ENCODE measurements at regions not wholly inside any gene's neighbourhood (a gene's known extent, or its start where the extent isn't known, plus 50 kb on each side); places are given as distances from the start of the nearest gene placed in this dataset.
"Not testable (repeated sequence)": the region's sequence is repeated elsewhere in the genome, so short reads cannot be mapped to it uniquely, and the experiment has no call there.

DNA sequence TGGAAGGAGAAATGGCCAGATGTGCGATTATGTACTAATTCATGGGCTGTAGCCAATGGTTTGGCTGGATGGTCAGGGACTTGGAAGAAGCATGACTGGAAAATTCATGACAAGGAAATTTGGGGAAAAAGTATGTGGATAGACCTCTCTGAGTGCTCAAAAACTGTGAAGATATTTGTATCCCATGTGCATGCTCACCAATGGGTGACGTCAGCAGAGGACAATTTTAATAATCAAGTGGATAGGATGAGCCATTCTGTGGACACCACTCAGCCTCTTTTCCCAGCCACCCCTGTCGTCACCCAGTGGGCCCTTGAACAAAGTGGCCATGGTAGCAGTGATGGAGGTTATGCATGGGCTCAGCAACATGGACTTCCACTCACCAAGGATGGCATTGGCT lies 490.9 kb upstream of the CBLB start (continued):
- no peak for TF ChIP-seq EZH2phosphoT487 (IDR thresholded peaks at IDR 0.05; ENCODE audit: unreplicated experiment)
- no peak for TF ChIP-seq JUNB (IDR thresholded peaks at IDR 0.05; ENCODE audit: unreplicated experiment)
- no peak for TF ChIP-seq ZNF114 (CRISPR knock-in tag; IDR thresholded peaks at IDR 0.05)

DNA sequence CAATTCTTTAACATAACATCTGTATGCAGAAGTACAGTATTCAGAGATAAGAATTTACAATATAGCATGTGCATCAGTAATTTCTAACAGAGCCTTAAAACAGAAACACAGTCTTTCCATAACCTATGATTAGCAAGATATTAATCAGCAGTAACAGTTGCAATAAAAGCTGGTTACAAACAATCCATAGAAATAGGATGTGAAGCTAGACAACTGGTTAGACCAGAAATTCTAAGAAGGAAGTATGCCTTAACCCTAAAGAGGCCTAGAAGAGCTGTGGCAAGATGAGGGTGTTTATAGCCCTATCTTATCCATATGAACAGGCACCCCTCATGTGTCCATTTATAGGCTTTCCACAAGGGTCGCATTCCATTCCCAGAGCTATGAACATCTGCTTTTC lies 492.1 kb upstream of the CBLB start:
- DNase-seq (ENCODE audit: low spot score); H3K4me3 Mint-ChIP-seq; H3K27ac ChIP-seq (ENCODE audit: low read depth); H3K4me3 ChIP-seq; H4K20me1 ChIP-seq (replicated peaks; ENCODE audit: insufficient read depth); H3F3A ChIP-seq (replicated peaks; ENCODE audit: low read depth); H3K4me1 Mint-ChIP-seq; H3K36me3 ChIP-seq (ENCODE audit: insufficient read depth); ATAC-seq; H3K9me2 ChIP-seq (ENCODE audit: insufficient read depth); H3K27me3 Mint-ChIP-seq (ENCODE audit: insufficient read depth, low read depth, poor library complexity); H3K9me3 Mint-ChIP-seq; H3K27ac Mint-ChIP-seq; H2AFZ ChIP-seq; H3K79me2 ChIP-seq (replicated peaks; ENCODE audit: insufficient read depth); H3K4me1 ChIP-seq (ENCODE audit: insufficient read depth); H3K36me3 Mint-ChIP-seq (ENCODE audit: low read depth); H3K4me2 ChIP-seq; H3K27me3 ChIP-seq (ENCODE audit: insufficient read depth): not testable (repeated sequence)

DNA sequence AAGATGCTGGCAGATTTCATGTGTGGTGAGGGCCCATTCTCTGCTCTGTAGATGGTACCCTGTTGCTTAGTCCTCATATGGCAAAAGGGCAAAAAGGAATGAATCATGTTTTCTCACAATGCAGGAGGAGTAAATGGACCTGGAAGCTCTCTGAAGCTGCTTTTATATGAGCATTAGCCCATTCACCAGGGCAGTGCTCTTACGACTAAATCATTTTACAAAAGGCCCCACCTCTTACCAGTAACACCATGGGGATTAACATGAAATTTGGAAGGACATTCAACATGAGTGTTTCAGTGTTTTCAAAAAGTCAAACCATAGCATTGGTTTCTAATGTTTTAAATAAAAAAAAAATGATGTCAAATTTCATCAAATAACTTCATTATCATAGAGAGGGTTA lies 495.7 kb upstream of the CBLB start:
- H3K36me3 Mint-ChIP-seq (ENCODE audit: low read depth), result peaks cover 8% of the 10 kb centered on the region; the same call in 2 of the 3 replicates
- ATAC-seq, result no peak
- no peaks in the 10 kb centered on the region for H3K4me1 ChIP-seq (ENCODE audit: insufficient read depth)

More for the DNA sequence above, 495.7 kb upstream of the CBLB start:
- Histone ChIP-seq H3K79me2 (replicated peaks; ENCODE audit: insufficient read depth) (no peaks in the 10 kb centered on the region), H3K36me3 (ENCODE audit: insufficient read depth) (no peaks in the 10 kb centered on the region), H3K27ac (ENCODE audit: low read depth) (no peak overlapping the region), H3K27me3 (ENCODE audit: insufficient read depth) (no peaks in the 10 kb centered on the region), H3K4me3 (no peak overlapping the region), H3F3A (replicated peaks; ENCODE audit: low read depth) (no peaks in the 10 kb centered on the region), H2AFZ (no peak overlapping the region), H3K4me2 (no peak overlapping the region), H4K20me1 (replicated peaks; ENCODE audit: insufficient read depth) (no peaks in the 10 kb centered on the region), H3K9me2 (ENCODE audit: insufficient read depth) (peaks cover 6% of the 10 kb centered on the region; the same call in 1 of the 2 replicates)
- Mint-ChIP-seq H3K9me3 (peaks cover 3% of the 10 kb centered on the region; the same call in 2 of the 3 replicates), H3K4me1 (no peaks in the 10 kb centered on the region; the same call in 2 of the 3 replicates), H3K27ac (no peak overlapping the region), H3K4me3 (no peak overlapping the region), H3K27me3 (ENCODE audit: insufficient read depth, low read depth, poor library complexity) (peaks cover 8% of the 10 kb centered on the region)
- no peak for DNase-seq (ENCODE audit: low spot score)
- TF ChIP-seq EZH2 (IDR thresholded peaks at IDR 0.05; ENCODE audit: low read depth, unreplicated experiment), result no peak
- TF ChIP-seq ZNF331 (CRISPR knock-in tag; IDR thresholded peaks at IDR 0.05; ENCODE audit: low read depth), result no peak
- no peak for TF ChIP-seq POLR2AphosphoS5 (IDR thresholded peaks at IDR 0.05; ENCODE audit: low read depth)
- TF ChIP-seq, protein P1, sequence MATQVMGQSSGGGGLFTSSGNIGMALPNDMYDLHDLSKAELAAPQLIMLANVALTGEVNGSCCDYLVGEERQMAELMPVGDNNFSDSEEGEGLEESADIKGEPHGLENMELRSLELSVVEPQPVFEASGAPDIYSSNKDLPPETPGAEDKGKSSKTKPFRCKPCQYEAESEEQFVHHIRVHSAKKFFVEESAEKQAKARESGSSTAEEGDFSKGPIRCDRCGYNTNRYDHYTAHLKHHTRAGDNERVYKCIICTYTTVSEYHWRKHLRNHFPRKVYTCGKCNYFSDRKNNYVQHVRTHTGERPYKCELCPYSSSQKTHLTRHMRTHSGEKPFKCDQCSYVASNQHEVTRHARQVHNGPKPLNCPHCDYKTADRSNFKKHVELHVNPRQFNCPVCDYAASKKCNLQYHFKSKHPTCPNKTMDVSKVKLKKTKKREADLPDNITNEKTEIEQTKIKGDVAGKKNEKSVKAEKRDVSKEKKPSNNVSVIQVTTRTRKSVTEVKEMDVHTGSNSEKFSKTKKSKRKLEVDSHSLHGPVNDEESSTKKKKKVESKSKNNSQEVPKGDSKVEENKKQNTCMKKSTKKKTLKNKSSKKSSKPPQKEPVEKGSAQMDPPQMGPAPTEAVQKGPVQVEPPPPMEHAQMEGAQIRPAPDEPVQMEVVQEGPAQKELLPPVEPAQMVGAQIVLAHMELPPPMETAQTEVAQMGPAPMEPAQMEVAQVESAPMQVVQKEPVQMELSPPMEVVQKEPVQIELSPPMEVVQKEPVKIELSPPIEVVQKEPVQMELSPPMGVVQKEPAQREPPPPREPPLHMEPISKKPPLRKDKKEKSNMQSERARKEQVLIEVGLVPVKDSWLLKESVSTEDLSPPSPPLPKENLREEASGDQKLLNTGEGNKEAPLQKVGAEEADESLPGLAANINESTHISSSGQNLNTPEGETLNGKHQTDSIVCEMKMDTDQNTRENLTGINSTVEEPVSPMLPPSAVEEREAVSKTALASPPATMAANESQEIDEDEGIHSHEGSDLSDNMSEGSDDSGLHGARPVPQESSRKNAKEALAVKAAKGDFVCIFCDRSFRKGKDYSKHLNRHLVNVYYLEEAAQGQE (IDR thresholded peaks at IDR 0.05; ENCODE audit: unreplicated experiment), result no peak
- TF ChIP-seq, protein P2, sequence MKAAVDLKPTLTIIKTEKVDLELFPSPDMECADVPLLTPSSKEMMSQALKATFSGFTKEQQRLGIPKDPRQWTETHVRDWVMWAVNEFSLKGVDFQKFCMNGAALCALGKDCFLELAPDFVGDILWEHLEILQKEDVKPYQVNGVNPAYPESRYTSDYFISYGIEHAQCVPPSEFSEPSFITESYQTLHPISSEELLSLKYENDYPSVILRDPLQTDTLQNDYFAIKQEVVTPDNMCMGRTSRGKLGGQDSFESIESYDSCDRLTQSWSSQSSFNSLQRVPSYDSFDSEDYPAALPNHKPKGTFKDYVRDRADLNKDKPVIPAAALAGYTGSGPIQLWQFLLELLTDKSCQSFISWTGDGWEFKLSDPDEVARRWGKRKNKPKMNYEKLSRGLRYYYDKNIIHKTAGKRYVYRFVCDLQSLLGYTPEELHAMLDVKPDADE (IDR thresholded peaks at IDR 0.05), result no peak
- no peak for TF ChIP-seq STAT1 (IDR thresholded peaks at IDR 0.05; ENCODE audit: unreplicated experiment)
- TF ChIP-seq CREB1 (CRISPR knock-in tag; IDR thresholded peaks at IDR 0.05; ENCODE audit: low read depth), result no peak
- no peak for TF ChIP-seq ZNF114 (CRISPR knock-in tag; IDR thresholded peaks at IDR 0.05)
- no peak for TF ChIP-seq CTCF (conservative IDR thresholded peaks at IDR 0.05; ENCODE audit: low read depth in 2 of 2)
- no peak for TF ChIP-seq EZH2phosphoT487 (IDR thresholded peaks at IDR 0.05; ENCODE audit: unreplicated experiment)

Measured in GM23338 (cell line).